ENCODE measurements at regions not wholly inside any gene's neighbourhood (a gene's known extent, or its start where the extent isn't known, plus 50 kb on each side); places are given as distances from the start of the nearest gene placed in this dataset.

GRCh38 chr13:31442571-31442970 is 242.8 kb downstream of the B3GLCT start:
- POLR2A ChIA-PET (ENCODE audit: partially characterized antibody): no interaction called here
- Histone ChIP-seq H2AFZ (ENCODE audit: low read length) (no peak overlapping the region), H2BK12ac (ENCODE audit: low read depth, low read length) (no peak overlapping the region), H2AK5ac (ENCODE audit: low read depth, low read length) (no peak overlapping the region), H3K4ac (replicated peaks; ENCODE audit: insufficient read length, low read depth, low read length) (no peak overlapping the region), H3K4me2 (ENCODE audit: insufficient read depth in 1 of 2, low read depth in 2 of 2, low read length in 2 of 2) (no peak overlapping the region), H3K79me2 (ENCODE audit: control insufficient read depth in 1 of 2, insufficient read depth in 2 of 2, low read length in 2 of 2) (no peaks in the 10 kb centered on the region), H2BK20ac (ENCODE audit: low read length) (no peak overlapping the region), H2BK15ac (ENCODE audit: low read length) (no peak overlapping the region), H2BK120ac (replicated peaks; ENCODE audit: low read depth, low read length) (no peak overlapping the region), H2BK5ac (ENCODE audit: low read depth, low read length) (no peak overlapping the region), H4K91ac (replicated peaks; ENCODE audit: insufficient read length, low read length) (no peak overlapping the region), H4K8ac (ENCODE audit: extremely low read depth, insufficient read depth, low read length) (no peak overlapping the region), H3K14ac (ENCODE audit: insufficient read length) (no peak overlapping the region), H3K18ac (ENCODE audit: extremely low read depth, low read length) (no peak overlapping the region), H3K4me3 (ENCODE audit: extremely low read depth in 1 of 4, insufficient read depth in 2 of 4, low read depth in 3 of 4, low read length in 4 of 4) (no peak overlapping the region), H3K56ac (replicated peaks; ENCODE audit: insufficient read length, low read depth, low read length) (no peak overlapping the region), H3K27ac (ENCODE audit: low read depth, low read length) (no peak overlapping the region), H3K9me3 (ENCODE audit: insufficient read depth in 2 of 2, low read depth in 1 of 2, low read length in 1 of 2) (no peaks in the 10 kb centered on the region), H3K36me3 (ENCODE audit: control insufficient read depth in 2 of 4, insufficient read depth in 4 of 4, low read length in 3 of 4) (no peaks in the 10 kb centered on the region), H3K4me1 (replicated peaks in 1 of 4; ENCODE audit: control insufficient read depth in 3 of 4, insufficient read depth in 4 of 4, low read length in 3 of 4) (no peaks in the 10 kb centered on the region; a peak in 1 of 7 replicates), H3K79me1 (ENCODE audit: low read depth, low read length) (no peaks in the 10 kb centered on the region), H4K5ac (ENCODE audit: insufficient read length, low read depth, low read length) (no peak overlapping the region), H4K20me1 (replicated peaks in 1 of 2; ENCODE audit: control insufficient read depth in 1 of 2, insufficient read depth in 2 of 2, low read length in 2 of 2) (no peaks in the 10 kb centered on the region), H3K9ac (replicated peaks in 1 of 4; ENCODE audit: extremely low read depth in 1 of 4, low read depth in 3 of 4, low read length in 3 of 4) (no peak overlapping the region), H3K27me3 (replicated peaks in 1 of 4; ENCODE audit: control insufficient read depth in 3 of 4, extremely low read depth in 1 of 4, insufficient read depth in 3 of 4, low read length in 3 of 4) (0 out of 7 replicates have a peak, but pooled peaks cover 0 to 2% (median 0%) of the 10 kb centered on the region in 4 experiments), H3K23ac (ENCODE audit: insufficient read length) (no peak overlapping the region), H3K23me2 (ENCODE audit: low read depth, low read length) (no peaks in the 10 kb centered on the region)
- no peak for FAIRE-seq
- no peak for DNase-seq (ENCODE audit: low read depth in 1 of 2, low spot score in 2 of 2)
- 93% methylated on average over 4 of the region's 4 CpGs; no CpG with 5 or more reads in 1 of the 2 experiments for WGBS, 2 experiments (ENCODE audit: extremely low coverage in 1 of 2, insufficient coverage in 1 of 2, insufficient read length in 1 of 2, insufficient replicate concordance in 2 of 2, low coverage in 1 of 2, low lambda C conversion rate in 2 of 2, missing lambda C conversion rate in 1 of 2)
- CTCF ChIA-PET (ENCODE audit: partially characterized antibody): interaction anchor here (0.8 to 2.1 kb wide), 8 partner anchors 9 to 266 kb away, joined by 3 to 9 read pairs (median 4); no protein-coding TSS in a partner anchor
- TF ChIP-seq MAX (IDR thresholded peaks at IDR 0.05): no peak
- TF ChIP-seq SIX5 (IDR thresholded peaks at IDR 0.05; ENCODE audit: low read depth, low read length): no peak
- no peak for TF ChIP-seq SRF (IDR thresholded peaks at IDR 0.05; ENCODE audit: low read depth, low read length)
- no peak for TF ChIP-seq RNF2 (IDR thresholded peaks at IDR 0.05; ENCODE audit: borderline replicate concordance, low read depth, low read length, missing control alignments, poor library complexity, severe bottlenecking)
- TF ChIP-seq NRF1 (IDR thresholded peaks at IDR 0.05; ENCODE audit: low read depth, low read length): no peak
- TF ChIP-seq, protein P1, sequence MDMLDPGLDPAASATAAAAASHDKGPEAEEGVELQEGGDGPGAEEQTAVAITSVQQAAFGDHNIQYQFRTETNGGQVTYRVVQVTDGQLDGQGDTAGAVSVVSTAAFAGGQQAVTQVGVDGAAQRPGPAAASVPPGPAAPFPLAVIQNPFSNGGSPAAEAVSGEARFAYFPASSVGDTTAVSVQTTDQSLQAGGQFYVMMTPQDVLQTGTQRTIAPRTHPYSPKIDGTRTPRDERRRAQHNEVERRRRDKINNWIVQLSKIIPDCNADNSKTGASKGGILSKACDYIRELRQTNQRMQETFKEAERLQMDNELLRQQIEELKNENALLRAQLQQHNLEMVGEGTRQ (IDR thresholded peaks at IDR 0.05; ENCODE audit: low read length): no peak
- no peak for TF ChIP-seq GTF2F1 (IDR thresholded peaks at IDR 0.05; ENCODE audit: borderline replicate concordance, low read depth, low read length)
- no peak for TF ChIP-seq TAF1 (IDR thresholded peaks at IDR 0.05; ENCODE audit: low read depth, low read length)
- no peak for TF ChIP-seq CBX8 (IDR thresholded peaks at IDR 0.05; ENCODE audit: borderline replicate concordance, low read depth, low read length)
- TF ChIP-seq, protein P2, sequence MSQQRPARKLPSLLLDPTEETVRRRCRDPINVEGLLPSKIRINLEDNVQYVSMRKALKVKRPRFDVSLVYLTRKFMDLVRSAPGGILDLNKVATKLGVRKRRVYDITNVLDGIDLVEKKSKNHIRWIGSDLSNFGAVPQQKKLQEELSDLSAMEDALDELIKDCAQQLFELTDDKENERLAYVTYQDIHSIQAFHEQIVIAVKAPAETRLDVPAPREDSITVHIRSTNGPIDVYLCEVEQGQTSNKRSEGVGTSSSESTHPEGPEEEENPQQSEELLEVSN (IDR thresholded peaks at IDR 0.05): no peak
- TF ChIP-seq SAP30 (IDR thresholded peaks at IDR 0.05; ENCODE audit: insufficient read depth, insufficient replicate concordance, low read length): no peak
- no peak for TF ChIP-seq JUND (IDR thresholded peaks at IDR 0.05; ENCODE audit: low read length)
- no peak for TF ChIP-seq JUN (IDR thresholded peaks at IDR 0.05; ENCODE audit: low read depth, low read length)
